RPMI8226 (cell line): ENCODE measurements at regions not wholly inside any gene's neighbourhood (a gene's known extent, or its start where the extent isn't known, plus 50 kb on each side); places are given as distances from the start of the nearest gene placed in this dataset.

Experiments used
- DNase-seq: peaks from one replicate; pipeline ENCODE4 v3.0.0-alpha.2; 2015

GRCh38 chr18:46297124-46297523 is 192.9 kb downstream of the HAUS1 start:
- DNase-seq, result no peak

- no peak for DNase-seq
Measured at GRCh38 chr18:46297621-46298020, 193.4 kb downstream of the HAUS1 start.

- DNase-seq, result no peak
Measured at GRCh38 chr18:46298511-46298910, 194.3 kb downstream of the HAUS1 start.

- no peak for DNase-seq
Measured at GRCh38 chr18:46299465-46300008, 195.4 kb downstream of the HAUS1 start.

- no peak for DNase-seq
Measured at GRCh38 chr18:46301081-46301480, 196.9 kb downstream of the HAUS1 start.

- no peak for DNase-seq
Measured at GRCh38 chr18:46301571-46301970, 197.4 kb downstream of the HAUS1 start.

GRCh38 chr18:46302528-46303485 is 198.6 kb downstream of the HAUS1 start:
- no peak for DNase-seq

GRCh38 chr18:46310258-46310657 is 206.1 kb downstream of the HAUS1 start:
- no peak for DNase-seq

GRCh38 chr18:46310675-46311345 is 206.6 kb downstream of the HAUS1 start:
- no peak for DNase-seq

- DNase-seq, result no peak
Measured at GRCh38 chr18:46311491-46311890, 207.3 kb downstream of the HAUS1 start.

- no peak for DNase-seq
Measured at GRCh38 chr18:46312221-46312620, 208.0 kb downstream of the HAUS1 start.

GRCh38 chr18:46313521-46313920 is 209.3 kb downstream of the HAUS1 start:
- no peak for DNase-seq

GRCh38 chr18:46314011-46314410 is 209.8 kb downstream of the HAUS1 start:
- DNase-seq, result no peak

- DNase-seq, result no peak
Measured at GRCh38 chr18:46315161-46315560, 211.0 kb downstream of the HAUS1 start.

- no peak for DNase-seq
Measured at GRCh38 chr18:46318356-46318755, 214.2 kb downstream of the HAUS1 start.

GRCh38 chr18:46319783-46320182 is 215.6 kb downstream of the HAUS1 start:
- DNase-seq, result no peak

GRCh38 chr18:46320297-46320696 is 216.1 kb downstream of the HAUS1 start:
- no peak for DNase-seq

- no peak for DNase-seq
Measured at GRCh38 chr18:46320928-46321711, 216.9 kb downstream of the HAUS1 start.

GRCh38 chr18:46321955-46322354 is 217.8 kb downstream of the HAUS1 start:
- DNase-seq, result no peak

GRCh38 chr18:46322411-46322891 is 218.3 kb downstream of the HAUS1 start:
- DNase-seq, result no peak

- no peak for DNase-seq
Measured at GRCh38 chr18:46322941-46323340, 218.8 kb downstream of the HAUS1 start.

GRCh38 chr18:46324087-46324955 is 220.1 kb downstream of the HAUS1 start:
- peak; percentile 31 for DNase-seq
